ENCODE measurements at regions not wholly inside any gene's neighbourhood (a gene's known extent, or its start where the extent isn't known, plus 50 kb on each side); places are given as distances from the start of the nearest gene placed in this dataset.
A peak's percentile ranks its signal among the peaks of the same experiment; 100 is the strongest.

DNA sequence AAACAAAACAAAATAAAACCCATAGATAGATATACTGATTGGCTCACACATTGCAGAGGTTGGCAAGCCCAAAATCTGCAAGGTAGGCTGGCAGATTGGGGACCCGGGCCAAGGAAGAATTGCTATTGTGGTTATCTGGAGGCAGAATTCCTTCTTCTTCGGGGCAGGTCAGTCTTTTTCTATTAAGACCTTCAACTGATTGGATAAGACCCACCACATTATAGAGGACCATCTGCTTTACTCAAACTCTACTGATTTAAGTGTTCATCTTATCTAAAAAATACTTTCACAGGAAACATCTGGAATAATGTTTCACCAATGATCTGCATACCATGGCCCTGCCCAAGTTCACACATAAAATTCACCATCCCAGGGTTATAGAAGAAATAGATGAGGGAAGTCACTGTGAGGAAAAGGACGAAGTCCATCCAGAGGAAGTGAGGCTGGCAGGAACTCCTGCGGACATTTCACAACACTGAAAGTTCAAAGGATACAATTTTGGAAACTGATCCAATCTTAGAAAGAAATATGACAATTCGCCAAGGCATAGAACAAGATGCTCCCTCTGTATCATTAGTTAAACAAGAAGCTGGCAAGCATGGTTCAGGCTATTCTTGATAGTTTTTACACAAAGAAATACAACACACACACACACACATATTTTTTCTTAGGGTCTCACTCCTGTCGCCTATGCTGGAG is 127.6 kb upstream of the MED13L start:
- no peak for DNase-seq

GRCh38 chr12:116406529-116406928 is 129.0 kb upstream of the MED13L start:
- DNase-seq, result peak; percentile 94

- DNase-seq, result no peak
Measured at GRCh38 chr12:116408489-116409250, 131.2 kb upstream of the MED13L start.

DNA sequence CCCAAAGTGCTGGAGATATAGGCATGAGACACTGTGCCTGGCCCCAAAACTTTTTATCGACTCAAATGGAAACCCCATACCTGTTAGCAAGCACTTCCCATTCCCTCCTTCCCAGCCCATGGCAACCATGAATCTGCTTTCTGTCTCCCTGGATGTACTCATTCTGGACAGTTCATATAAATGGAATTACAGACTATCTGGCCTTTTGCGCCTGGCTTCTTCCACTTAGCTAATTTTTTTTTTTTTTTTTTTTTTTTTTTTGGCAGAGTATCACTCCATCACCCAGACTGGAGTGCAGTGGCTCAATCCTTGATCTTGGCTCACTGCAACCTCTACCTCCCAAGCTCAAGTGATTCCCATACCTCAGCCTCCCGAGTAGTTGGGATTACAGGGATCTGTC is 134.5 kb upstream of the MED13L start:
- DNase-seq, result no peak

DNA sequence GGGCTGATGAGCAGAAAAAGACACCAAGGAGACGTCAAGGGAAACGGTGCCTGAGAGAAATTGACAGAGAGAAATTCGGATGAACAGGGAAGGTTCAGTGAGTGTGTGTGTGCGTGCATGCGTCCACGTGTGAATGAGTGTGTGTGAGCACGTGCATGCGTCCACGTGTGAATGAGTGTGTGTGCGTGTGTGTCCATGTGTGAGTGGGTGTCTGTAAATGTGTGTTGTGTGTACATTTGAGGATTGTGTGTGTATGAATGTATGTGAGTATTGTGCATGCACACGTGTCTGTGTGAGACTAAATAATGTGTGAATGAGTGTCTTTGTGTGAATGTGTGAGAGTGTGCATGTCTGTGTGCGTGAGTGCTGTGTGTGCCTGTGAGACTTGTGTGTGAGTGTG is 137.4 kb upstream of the MED13L start:
- no peak for DNase-seq

DNA sequence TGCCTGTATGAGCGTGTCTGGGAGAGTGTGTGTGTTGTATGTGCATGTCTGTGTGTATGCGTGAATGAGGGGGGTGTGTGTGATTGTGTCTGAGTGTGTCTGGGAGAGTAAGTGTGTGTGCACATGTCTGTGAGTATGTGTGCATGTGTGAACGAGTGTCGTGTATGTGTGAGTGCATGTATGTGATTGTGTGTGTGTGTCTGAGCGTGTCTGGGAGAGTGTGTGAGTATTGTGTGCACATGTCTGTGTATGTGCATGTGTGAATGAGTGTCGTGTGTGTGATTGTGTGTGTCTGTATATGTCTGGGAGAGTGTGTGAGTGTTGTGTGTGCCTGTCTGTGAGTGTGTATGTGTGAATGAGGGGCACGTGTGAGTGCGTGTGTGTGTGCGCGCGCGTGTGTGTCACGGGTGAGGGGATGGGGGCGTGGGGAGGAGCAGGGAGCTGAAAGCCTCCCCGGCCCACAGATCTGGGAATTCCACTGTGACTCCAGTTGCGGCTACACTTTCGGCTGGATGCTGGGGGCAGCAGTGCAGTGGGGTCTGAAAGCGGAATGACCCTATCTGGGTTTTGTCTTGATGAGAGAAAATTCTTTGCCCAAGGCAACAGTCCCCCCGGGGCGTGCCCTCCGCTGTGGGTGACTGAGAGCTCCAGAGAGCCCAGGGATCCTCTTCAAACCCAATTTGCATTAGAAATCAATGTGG is 138.1 kb upstream of the MED13L start:
- DNase-seq, result no peak

- DNase-seq, result peak; percentile 59
Measured at GRCh38 chr12:116416166-116416565, 138.7 kb upstream of the MED13L start.

- no peak for DNase-seq
Measured at GRCh38 chr12:116418551-116418950, 140.6 kb upstream of the MAP1LC3B2 start.

- DNase-seq, result no peak
Measured at GRCh38 chr12:116420227-116420880, 138.8 kb upstream of the MAP1LC3B2 start.

GRCh38 chr12:116421785-116422538 is 137.2 kb upstream of the MAP1LC3B2 start:
- DNase-seq, result no peak

DNA sequence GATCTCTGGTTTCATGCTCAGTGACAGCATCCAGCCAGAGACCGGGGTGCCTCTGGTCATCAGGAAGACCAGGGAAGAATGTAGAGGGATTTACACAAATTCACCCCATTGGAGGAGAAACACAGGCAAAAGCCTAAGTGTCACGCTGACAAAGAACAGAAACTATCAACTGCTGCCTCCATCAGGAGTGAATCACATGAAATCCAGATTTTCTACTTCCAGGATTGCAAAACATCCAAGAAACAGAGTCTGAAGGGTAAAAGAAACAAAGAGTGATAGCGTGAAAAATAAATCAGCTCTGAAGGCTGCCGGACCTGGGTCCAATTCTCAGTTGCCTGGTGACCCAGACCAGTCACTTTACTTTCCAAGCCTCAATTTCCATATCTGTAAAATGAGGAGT is 136.1 kb upstream of the MAP1LC3B2 start:
- peak; percentile 74 for DNase-seq

GRCh38 chr12:116425256-116426193 is 133.7 kb upstream of the MAP1LC3B2 start:
- no peak for DNase-seq

DNA sequence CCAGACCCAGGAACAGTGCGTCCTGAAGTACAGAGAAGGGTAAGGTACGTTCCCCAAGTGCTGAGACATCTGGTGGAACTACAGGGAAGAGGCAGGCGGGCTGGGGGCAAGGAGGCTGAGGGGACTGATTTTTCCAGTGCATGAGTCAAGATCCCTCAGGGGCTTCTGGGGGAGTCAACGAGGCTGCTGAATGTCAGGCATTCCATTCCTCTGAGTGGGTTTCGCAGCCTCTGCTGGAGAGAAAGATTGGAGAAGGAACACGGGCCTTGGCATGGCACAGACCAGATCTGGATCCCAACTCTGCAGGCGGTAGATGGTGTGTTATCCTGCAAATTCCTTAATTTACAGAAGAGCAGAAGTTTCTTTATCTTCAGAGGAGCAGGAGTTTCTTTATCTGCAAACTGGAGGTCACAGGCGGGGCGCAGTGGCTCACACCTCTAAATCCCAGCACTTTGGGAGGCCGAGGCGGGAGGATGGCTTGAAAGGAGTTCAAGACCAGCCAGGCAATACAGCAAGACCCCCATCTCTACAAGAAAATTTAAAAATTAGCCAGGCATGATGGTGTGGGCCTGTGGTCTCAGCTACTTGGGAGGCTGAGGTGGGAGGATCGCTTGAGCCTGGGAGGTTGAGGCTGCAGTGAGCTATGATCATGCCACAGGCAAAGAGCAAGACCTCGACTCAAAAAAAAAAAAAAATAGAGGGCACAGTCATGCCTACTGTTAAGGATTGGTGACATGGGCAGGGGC is 132.6 kb upstream of the MAP1LC3B2 start:
- peak; percentile 100 for DNase-seq

DNA sequence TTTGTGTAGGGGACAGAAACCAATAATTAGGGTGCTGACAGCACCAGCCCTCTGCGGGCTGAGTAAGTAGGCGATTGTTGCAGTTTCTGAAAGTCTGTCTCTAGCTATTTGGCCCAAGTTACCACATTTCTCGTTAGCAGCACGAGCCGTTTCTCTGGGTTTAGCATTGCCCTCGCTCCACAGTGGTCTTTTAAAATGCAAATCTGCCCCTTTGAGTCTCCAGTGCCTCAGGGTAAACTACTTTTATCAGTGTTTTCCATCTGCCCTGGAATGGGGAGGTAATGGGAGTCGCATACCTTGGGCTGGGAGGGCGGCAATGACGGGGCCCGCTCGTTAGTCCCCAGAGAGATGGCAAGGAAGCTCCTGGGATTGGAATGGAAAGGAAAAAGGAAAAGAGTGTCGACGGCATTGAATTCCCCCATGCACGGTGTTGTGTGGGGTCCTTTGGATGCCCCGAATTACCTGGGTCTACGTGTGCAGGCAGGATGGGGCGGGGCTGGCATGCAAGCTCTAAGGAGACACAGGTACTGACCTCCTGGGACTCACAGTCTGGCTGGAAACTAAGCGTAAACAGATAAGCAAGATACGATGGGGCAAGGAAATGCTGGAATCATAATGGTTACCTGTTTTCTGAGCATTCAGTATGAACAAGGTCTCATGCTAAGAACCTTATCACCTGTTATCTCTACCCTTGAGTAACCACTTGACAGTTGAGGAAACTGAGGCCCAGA is 131.8 kb upstream of the MAP1LC3B2 start:
- no peak for DNase-seq

DNA sequence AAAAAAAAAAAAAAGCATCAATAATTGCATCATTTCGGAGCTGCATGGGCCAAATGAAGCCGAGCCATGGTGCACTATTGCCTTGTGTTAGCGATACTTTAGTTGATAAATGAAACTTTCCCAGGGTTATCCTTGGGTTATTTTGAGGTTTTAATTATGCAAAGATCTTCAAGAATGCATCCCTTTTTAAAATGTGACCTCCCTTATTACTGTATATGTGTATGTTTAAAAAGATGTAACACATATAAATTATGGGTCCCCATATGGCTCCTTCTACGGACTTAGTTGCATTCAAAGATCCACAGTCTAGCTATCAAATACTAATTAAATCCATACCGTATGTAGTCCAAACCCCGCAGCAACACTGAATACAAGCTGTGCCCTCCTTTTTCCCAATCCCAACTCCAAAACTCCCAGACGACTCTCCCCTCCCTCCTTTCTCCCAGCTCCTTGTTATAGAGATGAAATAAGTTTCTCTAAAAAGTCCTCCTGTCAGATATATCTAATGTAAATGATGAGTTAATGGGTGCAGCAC is 129.3 kb upstream of the MAP1LC3B2 start:
- peak; percentile 72 for DNase-seq

GRCh38 chr12:116430911-116431565 is 128.1 kb upstream of the MAP1LC3B2 start:
- no peak for DNase-seq

GRCh38 chr12:116431677-116432300 is 127.4 kb upstream of the MAP1LC3B2 start:
- DNase-seq, result no peak

- DNase-seq, result peak; percentile 62
Measured at GRCh38 chr12:116432314-116432750, 126.8 kb upstream of the MAP1LC3B2 start.
